Upper lobe of left lung (tissue), 6 donors: ENCODE measurements at regions not wholly inside any gene's neighbourhood (a gene's known extent, or its start where the extent isn't known, plus 50 kb on each side); places are given as distances from the start of the nearest gene placed in this dataset.

Source experiments
- ATAC-seq, 2 donors: fragments of 200-7000 bp; cut with Tn5 transposase; one replicate each; pipeline ENCODE4 v1.9.1; 2022; ENCODE audit warnings: mild to moderate bottlenecking in 2 of 2, moderate library complexity in 2 of 2; ENCODE audit not compliant: low FRiP score in 2 of 2
- DNase-seq, 2 donors: peaks; one replicate each; pipeline ENCODE4 v3.0.0-alpha.2; 2019 to 2020
- H3K27ac ChIP-seq, 4 donors: fragments of 200-600 bp; sonication (generic); one replicate each; pipeline ENCODE4 v1.5.1; 2016 to 2019
- H3K27me3 ChIP-seq, 4 donors: fragments of 200-600 bp; sonication (generic); one replicate each; pipeline ENCODE4 v1.5.1; 2017 to 2019
- H3K36me3 ChIP-seq, 4 donors: fragments of 200-600 bp; sonication (generic); one replicate each; pipeline ENCODE4 v1.5.1; 2016 to 2019
- H3K4me1 ChIP-seq, 4 donors: fragments of 200-600 bp; sonication (generic); one replicate each; pipeline ENCODE4 v1.5.1; 2018 to 2019
- H3K4me3 ChIP-seq, 4 donors: fragments of 200-600 bp; sonication (generic); one replicate each; pipeline ENCODE4 v1.5.1; 2017 to 2019; ENCODE audit warnings: mild to moderate bottlenecking in 2 of 4, moderate library complexity in 1 of 4
- H3K9me3 ChIP-seq, 4 donors: fragments of 200-600 bp; sonication (generic); one replicate each; pipeline ENCODE4 v1.5.1; 2018 to 2019
- EP300 ChIP-seq, 4 donors: sonication (generic); formaldehyde crosslinking; IDR thresholded peaks; one replicate each; pipeline ENCODE4 v1.5.1; 2017; ENCODE audit warnings: antibody characterized with exemption in 4 of 4, control low read depth in 2 of 4
- POLR2A ChIP-seq, 4 donors: fragments of 450-650 bp; IDR thresholded peaks; one replicate each; pipeline ENCODE4 v1.5.1; 2016 to 2017; ENCODE audit warnings: antibody characterized with exemption in 4 of 4, mild to moderate bottlenecking in 2 of 4
- POLR2AphosphoS5 ChIP-seq, 2 donors: sonication (generic); formaldehyde crosslinking; IDR thresholded peaks; one replicate each; pipeline ENCODE4 v1.5.1; 2017; ENCODE audit warnings: antibody characterized with exemption in 2 of 2
- WGBS, 2 donors: methylation state at CpG; one replicate each; pipeline ENCODE4 v1.1.5; 2017 to 2018; 5-methylcytosine and 5-hydroxymethylcytosine counted together
- TF ChIP-seq, protein P1 (sequence below), 6 experiments: fragments of 450-650 bp in 4 of 6; fragments of 200-600 bp in 2 of 6; sonication (generic) in 2 of 6; IDR thresholded peaks; one replicate each; pipeline ENCODE4 v1.5.1; 2016 to 2019; ENCODE audit warnings: antibody characterized with exemption in 6 of 6
- donor health status: DM: no; HTN: no; CAD: no; lungs with moderate emphysema.
- donor health status: DM: no; HTN: yes; CAD: no; lungs with severe emphysema.

DNA sequence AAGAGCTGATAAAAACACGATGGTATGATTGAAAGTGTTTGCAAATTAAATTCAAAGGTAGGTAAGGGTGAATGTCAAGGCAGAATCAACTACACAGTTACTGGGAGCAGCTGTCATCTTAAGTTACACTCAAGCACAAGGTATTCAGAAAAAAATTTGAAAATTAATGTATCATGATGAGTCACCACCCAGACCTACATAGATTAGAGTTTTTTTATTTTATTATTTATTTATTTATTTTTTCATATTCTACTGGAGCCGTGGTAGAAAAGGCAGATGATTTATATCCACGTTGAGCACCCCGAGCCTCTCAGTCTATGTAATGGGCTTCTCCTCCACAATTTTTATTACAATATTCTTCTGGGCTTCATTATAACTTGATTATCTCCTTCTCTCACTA, 728.9 kb upstream of the ARGLU1 start:
- 85% methylated on average over 4 of the region's 4 CpGs for WGBS, 2 donors
- DNase-seq, result no peak
- Histone ChIP-seq H3K27ac (no peak overlapping the region), H3K27me3 (no peaks in the 10 kb centered on the region), H3K4me1 (no peaks in the 10 kb centered on the region), H3K36me3 (no peaks in the 10 kb centered on the region), H3K4me3 (no peak overlapping the region), H3K9me3 (no peaks in the 10 kb centered on the region)
- no peak for TF ChIP-seq EP300 (IDR thresholded peaks at IDR 0.05)
- TF ChIP-seq, protein P1, sequence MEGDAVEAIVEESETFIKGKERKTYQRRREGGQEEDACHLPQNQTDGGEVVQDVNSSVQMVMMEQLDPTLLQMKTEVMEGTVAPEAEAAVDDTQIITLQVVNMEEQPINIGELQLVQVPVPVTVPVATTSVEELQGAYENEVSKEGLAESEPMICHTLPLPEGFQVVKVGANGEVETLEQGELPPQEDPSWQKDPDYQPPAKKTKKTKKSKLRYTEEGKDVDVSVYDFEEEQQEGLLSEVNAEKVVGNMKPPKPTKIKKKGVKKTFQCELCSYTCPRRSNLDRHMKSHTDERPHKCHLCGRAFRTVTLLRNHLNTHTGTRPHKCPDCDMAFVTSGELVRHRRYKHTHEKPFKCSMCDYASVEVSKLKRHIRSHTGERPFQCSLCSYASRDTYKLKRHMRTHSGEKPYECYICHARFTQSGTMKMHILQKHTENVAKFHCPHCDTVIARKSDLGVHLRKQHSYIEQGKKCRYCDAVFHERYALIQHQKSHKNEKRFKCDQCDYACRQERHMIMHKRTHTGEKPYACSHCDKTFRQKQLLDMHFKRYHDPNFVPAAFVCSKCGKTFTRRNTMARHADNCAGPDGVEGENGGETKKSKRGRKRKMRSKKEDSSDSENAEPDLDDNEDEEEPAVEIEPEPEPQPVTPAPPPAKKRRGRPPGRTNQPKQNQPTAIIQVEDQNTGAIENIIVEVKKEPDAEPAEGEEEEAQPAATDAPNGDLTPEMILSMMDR (IDR thresholded peaks at IDR 0.05), result no peak
- TF ChIP-seq POLR2AphosphoS5 (IDR thresholded peaks at IDR 0.05), result no peak
- ATAC-seq, result no peak

DNA sequence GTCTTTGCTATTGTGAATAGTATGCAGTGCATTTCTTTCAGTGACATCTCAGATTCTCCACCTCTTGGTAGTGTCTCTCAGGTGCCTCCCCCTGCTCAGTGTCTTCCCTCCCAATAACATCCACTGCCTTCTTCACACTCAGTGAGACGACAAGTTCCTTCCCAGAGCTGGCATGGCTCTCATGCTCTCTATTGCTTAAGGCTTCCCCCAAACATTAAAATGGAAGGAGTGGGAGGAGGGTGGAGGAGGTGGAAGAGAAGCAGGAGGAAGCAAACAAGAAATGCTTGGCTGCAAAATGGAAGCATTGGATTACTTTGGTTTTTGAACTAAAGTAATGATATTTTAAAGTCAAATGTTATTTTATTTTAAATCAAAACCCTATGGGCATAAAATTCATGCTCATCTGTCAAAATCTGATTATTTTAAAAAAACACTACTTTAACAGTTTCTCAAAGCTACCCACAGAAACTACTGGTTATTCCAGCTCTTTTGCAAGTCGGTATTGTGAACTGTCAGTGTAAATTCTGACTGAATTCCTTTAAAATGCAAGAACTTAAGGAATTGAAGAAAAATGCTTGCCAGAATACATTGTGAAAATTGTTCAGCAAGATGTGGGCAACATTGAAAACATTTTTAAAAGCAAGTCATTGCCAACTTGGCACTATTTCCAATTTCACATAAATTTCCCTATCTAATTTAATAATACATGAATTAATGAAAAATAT, 727.6 kb upstream of the ARGLU1 start:
- Histone ChIP-seq H3K4me3 (no peak overlapping the region), H3K4me1 (no peaks in the 10 kb centered on the region), H3K9me3 (no peaks in the 10 kb centered on the region), H3K27ac (no peak overlapping the region), H3K36me3 (no peaks in the 10 kb centered on the region), H3K27me3 (no peaks in the 10 kb centered on the region)
- 60 to 76% methylated on average over 2 of the region's 2 CpGs for WGBS, 2 donors
- TF ChIP-seq EP300 (IDR thresholded peaks at IDR 0.05) (no peak), POLR2AphosphoS5 (IDR thresholded peaks at IDR 0.05) (no peak)
- TF ChIP-seq, protein P1 (IDR thresholded peaks at IDR 0.05), result no peak
- ATAC-seq (no peak), DNase-seq (no peak)

DNA sequence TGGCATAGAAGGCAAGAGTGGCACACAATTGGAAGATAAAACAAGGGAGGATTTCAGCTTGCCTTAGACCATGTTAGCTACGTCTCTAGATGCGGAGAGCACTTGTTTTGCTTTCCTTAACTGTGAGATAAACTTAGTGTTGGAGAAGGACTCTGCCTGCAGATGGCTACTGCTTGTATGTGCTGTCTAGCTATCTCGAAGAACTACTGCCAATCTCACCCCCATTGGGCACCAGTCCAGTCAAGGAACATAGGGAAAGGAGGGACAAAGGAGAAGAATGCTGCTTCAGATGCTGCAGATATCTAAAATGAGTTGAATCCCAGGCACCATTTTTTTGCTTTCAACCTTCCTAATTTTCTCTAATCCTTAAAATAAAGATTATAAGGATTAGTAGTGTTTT, 726.0 kb upstream of the ARGLU1 start:
- 77 to 90% methylated on average over 3 of the region's 3 CpGs for WGBS, 2 donors
- H3K36me3 ChIP-seq, result no peaks in the 10 kb centered on the region
- no peaks in the 10 kb centered on the region for H3K4me1 ChIP-seq
- no peaks in the 10 kb centered on the region for H3K9me3 ChIP-seq
- H3K4me3 ChIP-seq, result no peak overlapping the region
- TF ChIP-seq POLR2AphosphoS5 (IDR thresholded peaks at IDR 0.05) (no peak), EP300 (IDR thresholded peaks at IDR 0.05) (no peak), POLR2A (IDR thresholded peaks at IDR 0.05) (no peak)
- TF ChIP-seq, protein P1 (IDR thresholded peaks at IDR 0.05), result no peak
- ATAC-seq (no peak), DNase-seq (no peak)
- H3K27ac ChIP-seq, result no peak overlapping the region
- no peaks in the 10 kb centered on the region for H3K27me3 ChIP-seq

DNA sequence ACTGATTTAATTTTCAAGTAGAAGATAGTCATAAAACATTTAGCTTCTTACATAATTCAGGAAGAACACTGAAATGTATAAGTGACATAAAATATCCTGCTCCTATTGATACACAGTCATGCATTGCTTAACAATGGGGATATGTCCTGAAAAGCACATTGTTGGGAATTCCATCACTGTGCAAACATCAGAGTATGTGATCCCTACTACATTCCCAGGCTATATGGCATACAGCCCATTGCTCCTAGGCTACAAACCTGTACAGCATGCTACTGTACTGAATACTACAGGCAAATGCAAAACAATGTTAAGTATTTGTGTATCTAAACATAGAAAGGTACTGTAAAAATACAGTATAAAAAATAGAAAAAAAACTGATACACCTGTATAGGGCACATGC, 723.9 kb upstream of the ARGLU1 start:
- no peak overlapping the region for H3K4me3 ChIP-seq
- DNase-seq (no peak), ATAC-seq (no peak)
- no peaks in the 10 kb centered on the region for H3K9me3 ChIP-seq
- no peak overlapping the region for H3K27ac ChIP-seq
- H3K4me1 ChIP-seq, result no peaks in the 10 kb centered on the region
- no peaks in the 10 kb centered on the region for H3K36me3 ChIP-seq
- TF ChIP-seq, protein P1 (IDR thresholded peaks at IDR 0.05), result no peak
- no peak for TF ChIP-seq EP300 (IDR thresholded peaks at IDR 0.05)
- H3K27me3 ChIP-seq, result no peaks in the 10 kb centered on the region

DNA sequence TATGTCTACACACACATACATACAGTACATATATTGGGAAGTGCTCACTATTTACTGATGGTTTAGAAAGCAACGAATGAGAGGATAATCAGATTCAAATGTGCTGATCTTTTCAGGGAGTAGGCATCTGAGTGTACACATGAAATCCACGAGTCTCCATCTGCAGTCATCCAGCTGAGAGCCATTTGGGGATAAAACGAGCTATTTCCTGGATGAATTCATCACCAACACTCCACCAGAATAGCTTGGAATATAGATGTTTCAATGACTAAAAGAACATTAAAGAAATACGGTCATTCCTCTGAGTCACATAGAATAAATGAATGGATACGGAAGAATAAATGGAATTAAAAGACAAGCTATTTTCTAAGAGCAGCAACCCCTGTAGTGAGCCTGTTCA, 721.6 kb upstream of the ARGLU1 start:
- H3K27ac ChIP-seq, result no peak overlapping the region
- no peaks in the 10 kb centered on the region for H3K4me1 ChIP-seq
- no peaks in the 10 kb centered on the region for H3K36me3 ChIP-seq
- no peaks in the 10 kb centered on the region for H3K27me3 ChIP-seq
- DNase-seq, result no peak
- 74 to 84% methylated on average over 5 of the region's 5 CpGs for WGBS, 2 donors
- no peak overlapping the region for H3K4me3 ChIP-seq
- no peak for ATAC-seq
- no peaks in the 10 kb centered on the region for H3K9me3 ChIP-seq
- TF ChIP-seq POLR2A (IDR thresholded peaks at IDR 0.05), result no peak
- TF ChIP-seq, protein P1 (IDR thresholded peaks at IDR 0.05), result no peak
